ENCODE measurements at regions not wholly inside any gene's neighbourhood (a gene's known extent, or its start where the extent isn't known, plus 50 kb on each side); places are given as distances from the start of the nearest gene placed in this dataset.
A peak's percentile ranks its signal among the peaks of the same experiment; 100 is the strongest.
"Not testable (repeated sequence)": the region's sequence is repeated elsewhere in the genome, so short reads cannot be mapped to it uniquely, and the experiment has no call there.

DNA sequence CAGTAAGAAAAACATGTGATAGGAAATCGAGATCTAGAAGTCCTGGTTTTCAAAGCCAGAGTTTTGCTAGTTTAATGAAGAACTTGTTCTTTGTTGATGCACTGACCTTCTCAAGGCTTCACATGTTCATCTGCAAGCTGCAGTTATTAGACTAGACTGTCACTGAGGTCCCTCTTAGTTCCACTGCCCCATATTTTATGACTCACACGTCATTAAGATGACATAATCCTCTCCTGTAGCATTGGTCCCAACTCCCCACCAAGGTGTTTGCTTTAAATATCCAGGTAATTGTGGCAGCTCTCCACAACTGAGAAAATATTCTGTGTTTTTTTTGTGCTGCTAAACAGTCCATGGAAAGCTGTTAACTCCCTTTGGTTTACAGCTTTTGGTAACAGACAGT, 149.7 kb downstream of the MREG start:
- no peak for DNase-seq (ENCODE audit: low read depth in 4 of 4, low spot score in 3 of 4)

DNA sequence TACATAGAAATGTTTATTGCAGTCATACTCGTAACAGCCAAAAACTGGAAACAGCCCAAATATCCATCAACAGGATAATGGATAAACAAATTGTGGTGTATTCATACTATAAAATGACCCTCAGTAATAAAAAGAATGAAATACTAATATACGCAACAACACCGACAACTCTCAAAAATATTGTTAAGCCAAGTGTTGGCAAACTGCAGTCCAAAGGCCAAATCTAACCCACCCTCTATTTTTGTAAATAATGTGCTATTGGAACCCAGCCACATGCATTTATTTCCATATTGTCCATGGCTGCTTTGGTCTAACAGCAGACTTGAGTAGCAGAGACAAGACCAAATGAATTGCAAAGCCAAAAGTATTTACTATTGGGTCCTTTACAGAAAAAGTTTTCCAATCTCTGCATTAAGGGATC, 151.0 kb downstream of the MREG start:
- peak in 1 of 4 donors; percentile 18 for DNase-seq (ENCODE audit: low read depth in 4 of 4, low spot score in 3 of 4)

DNA sequence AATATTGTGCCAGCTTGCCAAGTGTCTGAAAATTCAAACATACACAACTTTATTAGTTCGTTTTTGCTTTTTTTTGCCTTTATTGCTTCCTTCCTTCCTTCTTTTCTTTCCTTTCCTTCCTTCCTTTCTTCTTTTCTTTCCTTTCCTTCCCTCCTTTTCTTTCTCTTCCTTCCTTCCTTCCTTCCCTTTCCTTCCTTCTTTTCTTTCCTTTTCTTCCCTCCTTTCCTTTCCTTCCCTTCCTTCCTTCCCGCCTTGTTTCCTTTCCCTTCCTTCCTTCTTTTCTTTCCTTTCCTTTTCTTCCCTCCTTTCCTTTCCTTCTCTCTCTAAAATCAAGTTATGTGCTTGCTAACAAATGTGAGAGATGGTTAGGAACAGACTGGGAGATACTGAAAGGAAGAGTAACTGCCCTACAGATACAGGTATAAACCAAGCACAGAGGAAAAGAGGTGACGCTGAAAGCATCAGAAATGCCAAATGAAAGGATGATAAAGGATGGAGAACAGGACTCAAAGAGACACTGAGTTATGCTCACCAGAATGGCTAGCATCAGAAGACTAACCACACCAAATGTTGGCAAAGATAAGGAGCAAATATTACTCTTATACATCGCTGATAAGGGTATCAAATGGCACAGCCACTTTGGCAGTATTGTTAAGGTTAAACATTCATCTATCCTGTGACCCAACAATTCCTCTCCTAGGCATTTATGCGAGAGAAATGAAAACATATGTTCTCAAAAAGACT, 151.6 kb downstream of the MREG start:
- DNase-seq (ENCODE audit: low read depth in 4 of 4, low spot score in 3 of 4) = no peak

DNA sequence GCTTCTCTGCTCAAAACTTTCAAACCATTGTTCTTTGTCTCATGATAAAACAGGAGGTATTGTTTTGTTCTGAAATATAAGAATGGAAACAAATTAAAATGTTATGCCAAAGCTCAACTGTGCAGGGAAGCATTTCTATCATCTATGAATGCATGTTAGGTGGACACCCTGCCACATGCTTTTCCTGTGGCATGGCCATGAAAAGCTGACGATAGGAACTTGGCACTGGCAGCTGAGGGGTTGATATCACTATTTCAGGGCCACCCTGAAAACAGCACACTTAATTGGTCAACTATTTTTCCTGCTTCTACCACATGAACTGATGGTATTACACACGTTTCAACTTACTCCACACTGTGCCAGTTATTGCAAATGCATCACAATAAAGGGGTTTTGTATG, 157.3 kb downstream of the MREG start:
- DNase-seq (ENCODE audit: low read depth in 4 of 4, low spot score in 3 of 4) = no peak

DNA sequence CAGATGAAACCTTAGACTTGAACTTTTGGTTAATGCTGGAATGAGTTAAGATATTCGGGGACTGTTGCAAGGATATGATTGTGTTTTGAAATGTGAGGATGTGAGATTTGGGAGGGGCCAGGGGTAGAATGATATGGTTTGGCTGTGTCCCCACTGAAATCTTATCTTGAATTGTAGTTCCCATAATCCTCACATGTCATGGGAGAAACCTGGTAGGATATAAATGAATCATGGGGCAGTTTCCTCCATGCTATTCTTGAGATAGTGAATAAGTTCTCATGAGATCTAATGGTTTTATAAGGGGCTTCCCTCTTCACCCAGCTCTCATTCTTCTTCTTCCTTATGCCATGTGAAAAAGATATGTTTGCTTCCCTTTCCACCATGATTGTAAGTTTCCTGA, 158.0 kb downstream of the MREG start:
- not testable (repeated sequence) for DNase-seq (ENCODE audit: low read depth in 4 of 4, low spot score in 3 of 4)

- no peak for DNase-seq (ENCODE audit: low read depth in 4 of 4, low spot score in 3 of 4)
These were observed 159.3 kb downstream of the MREG start for GRCh38 chr2:215854008-215854407.

DNA sequence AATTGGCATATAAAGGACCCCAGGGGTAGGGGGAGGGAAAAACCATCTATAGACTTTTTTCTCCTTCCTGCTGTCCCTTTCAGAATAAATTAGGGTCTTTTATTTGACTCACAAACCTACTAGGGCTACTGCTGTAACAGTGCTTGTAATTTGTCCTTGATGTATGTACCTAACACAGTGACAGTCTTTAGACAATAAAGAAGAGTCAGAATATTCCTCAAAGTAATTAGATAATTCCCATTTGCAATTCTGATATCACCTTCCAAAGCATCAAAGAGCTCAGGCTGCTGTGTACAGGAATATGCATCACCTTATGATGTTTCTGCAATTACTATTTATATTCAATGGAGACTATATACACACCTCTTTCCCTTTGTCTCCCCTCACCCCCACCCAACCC, 161.7 kb downstream of the MREG start:
- no peak for DNase-seq (ENCODE audit: low read depth in 4 of 4, low spot score in 3 of 4)

DNA sequence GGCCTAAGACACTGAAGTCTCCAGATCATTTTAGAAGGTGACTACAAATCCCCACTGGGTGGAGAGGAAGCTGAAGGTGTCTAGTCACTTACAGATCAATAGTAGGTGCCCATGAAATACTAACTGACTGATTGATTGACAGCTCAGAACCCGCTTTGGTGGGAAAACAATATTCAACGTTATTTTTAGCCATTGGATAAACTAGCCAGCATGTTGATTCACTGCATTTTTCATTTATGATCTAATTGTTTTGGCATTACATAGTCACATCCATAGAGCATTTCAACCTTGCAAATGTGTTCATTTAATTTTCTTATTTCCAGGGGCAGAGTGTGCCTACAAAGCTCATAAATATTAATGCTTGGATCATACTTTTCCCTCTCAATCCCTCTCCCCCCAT, 162.3 kb downstream of the MREG start:
- DNase-seq (ENCODE audit: low read depth in 4 of 4, low spot score in 3 of 4) = no peak

DNA sequence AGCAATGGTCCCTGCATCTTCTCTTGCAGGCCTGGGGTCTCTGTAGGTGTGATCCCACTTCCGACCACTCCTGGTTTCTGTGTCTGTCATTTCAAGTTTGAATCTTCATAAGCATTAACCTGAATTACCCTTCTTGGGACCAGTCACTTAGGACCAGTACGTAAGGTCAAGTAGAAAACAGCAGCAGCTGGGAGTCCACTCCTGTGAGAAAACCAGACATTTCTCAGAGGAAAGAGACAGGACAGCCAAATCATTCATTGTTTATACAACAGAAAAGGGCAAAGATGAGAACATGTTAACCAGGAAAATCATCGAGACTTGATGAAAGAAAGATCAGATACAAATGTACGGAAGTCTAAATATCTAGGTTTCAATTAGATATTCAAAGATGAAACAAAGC, 163.0 kb downstream of the MREG start:
- no peak for DNase-seq (ENCODE audit: low read depth in 4 of 4, low spot score in 3 of 4)

- DNase-seq (ENCODE audit: low read depth in 4 of 4, low spot score in 3 of 4) = no peak
These were observed 163.6 kb downstream of the MREG start for GRCh38 chr2:215849771-215850170.

- DNase-seq (ENCODE audit: low read depth in 4 of 4, low spot score in 3 of 4) = no peak
These were observed 164.7 kb downstream of the MREG start for GRCh38 chr2:215848698-215849097.

- no peak for DNase-seq (ENCODE audit: low read depth in 4 of 4, low spot score in 3 of 4)
These were observed 165.2 kb downstream of the MREG start for GRCh38 chr2:215848146-215848545.

- DNase-seq (ENCODE audit: low read depth in 4 of 4, low spot score in 3 of 4) = no peak
These were observed 165.6 kb downstream of the MREG start for GRCh38 chr2:215847718-215848117.

GRCh38 chr2:215847056-215847455, 166.3 kb downstream of the MREG start:
- DNase-seq (ENCODE audit: low read depth in 4 of 4, low spot score in 3 of 4) = no peak

DNA sequence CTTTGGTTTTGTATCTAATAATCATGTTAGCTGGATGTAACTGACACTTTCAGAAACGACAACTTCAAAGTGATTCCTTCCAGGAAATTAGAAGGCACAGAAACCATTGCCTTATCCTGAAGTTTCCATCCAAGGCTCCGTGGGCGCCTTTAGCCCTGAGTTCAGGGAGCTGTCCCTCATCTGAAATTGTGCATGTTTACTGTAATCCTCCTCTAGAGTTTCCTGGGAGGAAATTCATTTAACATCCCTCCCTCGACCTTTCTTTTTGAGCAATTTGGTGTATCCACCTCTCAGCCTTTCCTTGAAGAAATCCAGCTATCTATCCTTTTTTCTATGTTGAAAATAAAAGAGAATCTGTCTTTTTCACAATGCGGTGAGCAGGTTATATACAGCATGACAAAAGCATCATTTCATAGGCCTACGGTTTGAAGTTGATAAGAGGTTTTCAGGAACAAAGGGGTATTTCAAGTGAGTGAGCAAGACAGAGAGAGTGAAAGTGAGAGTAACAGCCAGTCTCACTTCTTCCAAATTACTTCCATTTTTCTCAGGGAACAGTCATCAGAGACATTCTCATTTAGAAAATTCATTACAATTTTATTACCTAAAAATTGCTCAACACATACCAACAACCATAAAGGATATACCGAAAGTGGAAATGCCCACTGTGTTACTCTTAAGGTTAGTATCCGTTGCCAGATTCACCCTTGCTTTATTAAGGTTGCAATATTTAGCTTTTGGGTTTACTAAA, 167.3 kb downstream of the MREG start:
- no peak for DNase-seq (ENCODE audit: low read depth in 4 of 4, low spot score in 3 of 4)

GRCh38 chr2:215843579-215843978, 169.8 kb downstream of the MREG start:
- DNase-seq (ENCODE audit: low read depth in 4 of 4, low spot score in 3 of 4) = no peak

DNA sequence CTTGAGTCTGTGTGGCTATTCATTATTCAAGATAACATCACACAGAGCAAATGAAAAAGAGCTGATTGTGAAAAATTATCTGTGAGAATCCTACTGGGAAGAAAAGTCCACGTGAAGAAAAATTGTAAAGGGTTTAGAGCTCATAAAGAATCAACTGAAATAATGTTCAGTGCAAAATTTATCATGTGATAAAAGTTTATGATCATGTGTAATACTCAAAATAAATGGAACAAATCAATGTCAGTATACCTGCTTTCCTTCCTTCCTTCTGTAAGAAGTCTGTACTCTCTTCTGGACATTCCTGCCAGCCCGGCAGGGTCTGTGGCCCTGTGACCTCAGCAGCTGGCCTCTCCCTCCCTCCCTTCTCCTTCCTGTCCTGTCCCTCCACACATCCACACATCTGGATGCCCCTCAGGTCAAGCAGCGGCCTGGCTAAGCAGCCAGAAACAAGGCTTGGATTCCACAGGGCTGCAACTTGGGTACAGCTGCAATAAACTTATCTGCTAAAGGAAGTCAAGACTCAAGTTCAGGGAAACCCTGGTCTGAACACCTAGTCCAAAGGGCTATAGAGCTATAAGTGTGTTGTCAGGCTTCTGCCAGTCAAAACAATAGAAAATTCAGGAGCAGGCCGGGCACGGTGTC, 172.1 kb downstream of the MREG start:
- no peak for DNase-seq (ENCODE audit: low read depth in 4 of 4, low spot score in 3 of 4)

DNA sequence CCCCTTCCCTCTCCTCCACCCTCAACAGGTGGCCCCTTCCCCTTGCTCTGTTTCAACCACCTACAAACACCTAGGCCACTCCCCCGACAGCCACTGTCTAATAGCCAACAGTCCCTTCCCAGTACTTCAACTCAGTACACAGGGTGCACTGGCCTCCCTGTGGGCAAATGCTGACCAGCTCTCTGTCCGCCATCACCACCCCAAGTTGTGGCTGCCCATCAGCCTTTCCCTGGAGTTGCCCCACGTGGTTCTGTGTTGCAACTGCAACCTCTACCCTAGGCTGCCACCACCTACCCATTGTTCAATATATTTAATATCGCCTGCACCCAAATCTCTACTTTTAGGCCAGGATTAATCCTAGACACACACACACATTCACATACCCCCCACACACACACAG, 173.5 kb downstream of the MREG start:
- no peak for DNase-seq (ENCODE audit: low read depth in 4 of 4, low spot score in 3 of 4)

DNA sequence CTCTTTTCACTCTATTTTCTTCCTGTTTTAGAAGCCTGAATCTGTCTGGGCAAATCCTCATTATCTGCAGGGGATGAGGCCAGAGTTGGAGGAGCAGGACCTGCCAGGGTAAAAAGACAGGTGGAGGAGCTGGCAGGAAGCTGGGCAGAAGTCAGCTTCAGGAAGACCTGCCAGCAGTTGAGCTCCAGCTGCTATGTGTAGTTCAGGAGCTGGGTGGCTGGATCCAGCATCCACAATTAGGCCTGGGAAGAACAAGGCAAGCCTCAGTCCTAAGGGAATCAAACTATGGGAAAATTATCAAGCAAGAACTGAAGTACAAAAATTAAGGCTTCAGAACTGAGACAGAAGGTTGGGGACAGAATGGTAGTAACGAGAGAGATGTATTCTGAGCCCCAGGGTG, 174.0 kb downstream of the MREG start:
- no peak for DNase-seq (ENCODE audit: low read depth in 4 of 4, low spot score in 3 of 4)

GRCh38 chr2:215836881-215837280, 176.5 kb downstream of the MREG start:
- DNase-seq (ENCODE audit: low read depth in 4 of 4, low spot score in 3 of 4) = no peak

DNA sequence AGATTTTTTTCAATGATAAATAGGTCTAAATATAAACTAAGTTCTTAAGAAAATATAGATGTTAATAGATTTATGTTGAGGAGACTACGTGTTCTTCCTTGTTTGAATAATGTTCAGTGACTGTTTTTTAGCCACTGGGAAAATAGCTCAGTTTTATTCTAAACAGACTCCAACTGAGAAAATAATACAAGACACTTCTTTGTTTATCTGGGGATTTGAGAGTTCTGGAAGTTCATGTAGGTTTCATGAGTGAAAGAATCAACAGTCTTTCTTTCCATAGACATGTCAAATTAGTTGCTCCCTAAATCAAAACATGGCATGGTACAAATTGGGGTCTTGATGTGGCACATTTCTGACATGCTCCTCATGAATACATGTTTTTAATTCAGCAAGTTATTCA, 177.7 kb downstream of the MREG start:
- DNase-seq (ENCODE audit: low read depth in 4 of 4, low spot score in 3 of 4) = no peak

DNA sequence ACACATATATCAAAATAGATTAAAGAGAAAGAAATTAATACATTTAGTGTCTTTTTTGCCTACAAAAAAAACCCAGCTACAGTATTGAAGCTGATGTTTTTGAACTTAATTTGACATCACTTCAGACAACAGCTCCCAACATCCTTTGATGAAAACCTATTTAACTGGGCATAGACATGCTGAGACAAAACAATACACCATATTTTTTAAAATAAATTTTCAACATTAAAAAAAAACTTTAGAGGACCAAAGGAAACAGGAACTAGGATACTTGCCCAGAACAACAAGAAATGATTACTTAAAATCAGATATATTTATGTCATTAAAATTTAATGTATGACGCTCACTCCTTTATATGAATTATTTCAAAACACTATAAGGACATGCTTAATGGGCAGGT, 178.1 kb downstream of the MREG start:
- no peak for DNase-seq (ENCODE audit: low read depth in 4 of 4, low spot score in 3 of 4)

Data from left renal pelvis (tissue), 4 donors.